Parathyroid adenoma (tissue), 2 donors: ENCODE measurements at regions not wholly inside any gene's neighbourhood (a gene's known extent, or its start where the extent isn't known, plus 50 kb on each side); places are given as distances from the start of the nearest gene placed in this dataset.

Experiments used
- H2AFZ ChIP-seq: fragments of 300-600 bp; sonication (generic); one replicate; pipeline ENCODE4 v1.7.0; 2017; ENCODE audit warnings: antibody characterized with exemption, mild to moderate bottlenecking
- H3K27ac ChIP-seq: fragments of 300-600 bp; sonication (generic); one replicate; pipeline ENCODE4 v1.7.0; 2017
- H3K27me3 ChIP-seq: fragments of 300-600 bp; sonication (generic); one replicate; pipeline ENCODE4 v1.7.0; 2017; ENCODE audit warnings: low read length; ENCODE audit not compliant: control insufficient read depth, insufficient read depth
- H3K36me3 ChIP-seq: fragments of 300-600 bp; sonication (generic); one replicate; pipeline ENCODE4 v1.7.0; 2017; ENCODE audit warnings: low read length; ENCODE audit not compliant: control insufficient read depth, insufficient read depth
- H3K4me1 ChIP-seq: fragments of 300-600 bp; sonication (generic); one replicate; pipeline ENCODE4 v1.7.0; 2017; ENCODE audit warnings: control low read depth
- H3K4me2 ChIP-seq: fragments of 300-600 bp; sonication (generic); one replicate; pipeline ENCODE4 v1.7.0; 2017; ENCODE audit warnings: low read length
- H3K4me3 ChIP-seq: fragments of 300-600 bp; sonication (generic); one replicate; pipeline ENCODE4 v1.7.0; 2017; ENCODE audit warnings: low read depth, low read length
- H3K79me2 ChIP-seq: fragments of 300-600 bp; sonication (generic); one replicate; pipeline ENCODE4 v1.7.0; 2017; ENCODE audit warnings: control low read depth
- H3K9ac ChIP-seq: fragments of 300-600 bp; sonication (generic); one replicate; pipeline ENCODE4 v1.7.0; 2017; ENCODE audit warnings: mild to moderate bottlenecking
- H3K9me3 ChIP-seq: fragments of 300-600 bp; sonication (generic); one replicate; pipeline ENCODE4 v1.7.0; 2017; ENCODE audit warnings: low read length; ENCODE audit not compliant: control insufficient read depth
- CTCF ChIP-seq: fragments of 300-600 bp; sonication (generic); IDR thresholded peaks from one replicate; pipeline ENCODE4 v1.7.0; 2017; ENCODE audit warnings: antibody characterized with exemption, mild to moderate bottlenecking
- donor health status: primary hyperparathyroidism.

- H3K4me1 ChIP-seq, result no peaks in the 10 kb centered on the region
- H2AFZ ChIP-seq, result no peak overlapping the region
- TF ChIP-seq CTCF, result no peak
- no peak overlapping the region for H3K27ac ChIP-seq
- H3K79me2 ChIP-seq, result no peaks in the 10 kb centered on the region
- H3K9me3 ChIP-seq, result no peaks in the 10 kb centered on the region
- no peak overlapping the region for H3K4me3 ChIP-seq
- H3K36me3 ChIP-seq, result no peaks in the 10 kb centered on the region
- no peaks in the 10 kb centered on the region for H3K27me3 ChIP-seq
- H3K4me2 ChIP-seq, result no peak overlapping the region
- H3K9ac ChIP-seq, result no peak overlapping the region
Measured at GRCh38 chr10:113438652-113439051, 114.2 kb upstream of the HABP2 start.

GRCh38 chr10:113441220-113441619, 111.6 kb upstream of the HABP2 start:
- no peaks in the 10 kb centered on the region for H3K79me2 ChIP-seq
- no peaks in the 10 kb centered on the region for H3K27me3 ChIP-seq
- H3K9ac ChIP-seq, result no peak overlapping the region
- no peak overlapping the region for H3K27ac ChIP-seq
- H3K36me3 ChIP-seq, result no peaks in the 10 kb centered on the region
- H3K4me3 ChIP-seq, result no peak overlapping the region
- TF ChIP-seq CTCF, result no peak
- H3K4me1 ChIP-seq, result no peaks in the 10 kb centered on the region
- H3K4me2 ChIP-seq, result no peak overlapping the region
- no peaks in the 10 kb centered on the region for H3K9me3 ChIP-seq
- no peak overlapping the region for H2AFZ ChIP-seq

GRCh38 chr10:113441686-113442270, 111.1 kb upstream of the HABP2 start:
- Histone ChIP-seq H3K27me3 (no peaks in the 10 kb centered on the region), H2AFZ (no peak overlapping the region), H3K36me3 (no peaks in the 10 kb centered on the region), H3K79me2 (no peaks in the 10 kb centered on the region), H3K9ac (no peak overlapping the region), H3K4me3 (no peak overlapping the region), H3K4me1 (no peaks in the 10 kb centered on the region), H3K9me3 (no peaks in the 10 kb centered on the region), H3K27ac (no peak overlapping the region), H3K4me2 (no peak overlapping the region)
- no peak for TF ChIP-seq CTCF

GRCh38 chr10:113442336-113442735, 110.5 kb upstream of the HABP2 start:
- Histone ChIP-seq H3K4me2 (no peak overlapping the region), H3K4me1 (no peaks in the 10 kb centered on the region), H3K79me2 (no peaks in the 10 kb centered on the region), H3K4me3 (no peak overlapping the region), H3K27me3 (no peaks in the 10 kb centered on the region), H2AFZ (no peak overlapping the region), H3K27ac (no peak overlapping the region), H3K9ac (no peak overlapping the region), H3K9me3 (no peaks in the 10 kb centered on the region), H3K36me3 (no peaks in the 10 kb centered on the region)
- no peak for TF ChIP-seq CTCF
